ENCODE measurements at regions not wholly inside any gene's neighbourhood (a gene's known extent, or its start where the extent isn't known, plus 50 kb on each side); places are given as distances from the start of the nearest gene placed in this dataset.

- peaks cover 24% of the 10 kb centered on the region for H3K36me3 Mint-ChIP-seq (ENCODE audit: low read depth)
- no peaks in the 10 kb centered on the region for H3K27me3 Mint-ChIP-seq (ENCODE audit: insufficient read depth)
- TF ChIP-seq CTCF (IDR thresholded peaks at IDR 0.05): no peak
- peaks cover 72% of the 10 kb centered on the region for H3K4me1 Mint-ChIP-seq (ENCODE audit: low read depth)
- H3K27ac Mint-ChIP-seq: peak overlapping the region; percentile 94; the same call in 1 of the 2 replicates
- DNase-seq: peak; percentile 79
- H3K4me3 Mint-ChIP-seq: peak overlapping the region; percentile 79
- H3K9me3 Mint-ChIP-seq: no peaks in the 10 kb centered on the region
These were observed 53.7 kb upstream of the OTOGL start for GRCh38 chr12:80045594-80045993.

GRCh38 chr12:80044694-80045046, 54.7 kb upstream of the OTOGL start:
- DNase-seq: peak; percentile 94
- peaks cover 16% of the 10 kb centered on the region for H3K36me3 Mint-ChIP-seq (ENCODE audit: low read depth)
- no peaks in the 10 kb centered on the region for H3K27me3 Mint-ChIP-seq (ENCODE audit: insufficient read depth)
- no peaks in the 10 kb centered on the region for H3K9me3 Mint-ChIP-seq
- H3K4me1 Mint-ChIP-seq (ENCODE audit: low read depth): peaks cover 81% of the 10 kb centered on the region
- peak overlapping the region; percentile 94 for H3K27ac Mint-ChIP-seq
- peak overlapping the region; percentile 79 for H3K4me3 Mint-ChIP-seq
- no peak for TF ChIP-seq CTCF (IDR thresholded peaks at IDR 0.05)

- H3K4me3 Mint-ChIP-seq: peak overlapping the region; percentile 63
- no peaks in the 10 kb centered on the region for H3K27me3 Mint-ChIP-seq (ENCODE audit: insufficient read depth)
- DNase-seq: peak; percentile 35
- no peak for TF ChIP-seq CTCF (IDR thresholded peaks at IDR 0.05)
- no peaks in the 10 kb centered on the region for H3K36me3 Mint-ChIP-seq (ENCODE audit: low read depth)
- no peaks in the 10 kb centered on the region for H3K9me3 Mint-ChIP-seq
- H3K27ac Mint-ChIP-seq: peak overlapping the region; percentile 78
- H3K4me1 Mint-ChIP-seq (ENCODE audit: low read depth): peaks cover 83% of the 10 kb centered on the region
These were observed 57.6 kb upstream of the OTOGL start for GRCh38 chr12:80041692-80042091.

- Mint-ChIP-seq H3K27me3 (ENCODE audit: insufficient read depth) (no peaks in the 10 kb centered on the region), H3K36me3 (ENCODE audit: low read depth) (no peaks in the 10 kb centered on the region), H3K4me1 (ENCODE audit: low read depth) (peaks cover 76% of the 10 kb centered on the region), H3K4me3 (no peak overlapping the region), H3K9me3 (no peaks in the 10 kb centered on the region), H3K27ac (peak overlapping the region; percentile 83; the same call in 1 of the 2 replicates)
- TF ChIP-seq CTCF (IDR thresholded peaks at IDR 0.05): no peak
- no peak for DNase-seq
These were observed 58.3 kb upstream of the OTOGL start for GRCh38 chr12:80041071-80041470.

GRCh38 chr12:80040075-80040738, 59.1 kb upstream of the OTOGL start:
- H3K27ac Mint-ChIP-seq: peak overlapping the region; percentile 83
- no peaks in the 10 kb centered on the region for H3K36me3 Mint-ChIP-seq (ENCODE audit: low read depth)
- peak; percentile 55 for DNase-seq
- H3K27me3 Mint-ChIP-seq (ENCODE audit: insufficient read depth): no peaks in the 10 kb centered on the region
- H3K4me3 Mint-ChIP-seq: peak overlapping the region; percentile 52
- TF ChIP-seq CTCF (IDR thresholded peaks at IDR 0.05): no peak
- peaks cover 68% of the 10 kb centered on the region for H3K4me1 Mint-ChIP-seq (ENCODE audit: low read depth)
- H3K9me3 Mint-ChIP-seq: no peaks in the 10 kb centered on the region

All from HFFc6 (cell line).